HG03439 (cell line): ENCODE measurements at regions not wholly inside any gene's neighbourhood (a gene's known extent, or its start where the extent isn't known, plus 50 kb on each side); places are given as distances from the start of the nearest gene placed in this dataset.
"Not testable (repeated sequence)": the region's sequence is repeated elsewhere in the genome, so short reads cannot be mapped to it uniquely, and the experiment has no call there.

Source experiments
- ATAC-seq: cut with Tn5 transposase; IDR thresholded peaks from one replicate; pipeline ENCODE4 v1.9.1; 2021; ENCODE audit warnings: mild to moderate bottlenecking, moderate library complexity; ENCODE audit not compliant: unreplicated experiment

GRCh38 chr15:38002883-38003477 is 68.5 kb downstream of the TMCO5A start:
- no peak for ATAC-seq

- no peak for ATAC-seq
These were observed 69.9 kb downstream of the TMCO5A start for GRCh38 chr15:38004218-38004861.

GRCh38 chr15:38005953-38006808 is 71.7 kb downstream of the TMCO5A start:
- no peak for ATAC-seq

GRCh38 chr15:38010395-38010794 is 76.0 kb downstream of the TMCO5A start:
- ATAC-seq: no peak

DNA sequence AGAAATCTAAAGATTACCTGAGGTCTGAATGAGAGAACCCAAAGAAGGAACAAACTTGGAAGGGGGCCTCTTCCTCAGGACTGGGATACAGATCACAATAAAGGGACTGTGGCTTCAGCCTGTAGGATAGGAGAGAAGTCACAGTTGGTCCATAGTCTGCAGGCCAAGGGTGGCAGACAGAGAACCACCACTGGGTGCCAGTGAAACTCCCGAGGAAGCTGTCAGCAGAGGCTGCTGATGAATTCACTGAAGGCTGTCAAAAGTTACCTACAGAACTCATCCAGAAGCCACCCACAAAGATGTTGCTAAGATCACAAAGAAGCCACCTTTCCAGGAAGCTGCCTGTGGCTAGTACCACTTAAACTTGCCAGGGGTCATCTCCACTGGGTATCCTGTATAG is 78.5 kb downstream of the TMCO5A start:
- no peak for ATAC-seq

DNA sequence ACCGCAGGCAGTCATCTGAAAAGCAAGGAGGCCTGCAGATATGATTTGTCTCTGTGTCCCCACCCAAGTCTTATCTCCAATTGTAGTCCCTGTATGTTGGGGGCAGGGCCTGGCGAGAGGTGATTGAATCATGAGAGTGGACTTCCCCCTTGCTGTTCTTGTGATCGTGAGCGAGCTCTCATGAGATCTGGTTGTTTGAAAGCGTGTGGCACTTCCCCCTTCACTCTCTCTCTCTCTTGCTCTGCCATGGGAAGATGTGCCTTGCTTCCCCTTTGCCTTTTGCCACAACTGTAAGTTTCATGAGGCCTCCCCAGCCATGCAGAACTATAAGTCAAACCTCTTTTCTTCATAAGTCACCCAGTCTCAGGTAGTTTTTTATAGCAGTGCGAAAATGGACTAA is 83.3 kb downstream of the TMCO5A start:
- ATAC-seq: no peak

GRCh38 chr15:38019066-38019465 is 84.6 kb downstream of the TMCO5A start:
- ATAC-seq: no peak

DNA sequence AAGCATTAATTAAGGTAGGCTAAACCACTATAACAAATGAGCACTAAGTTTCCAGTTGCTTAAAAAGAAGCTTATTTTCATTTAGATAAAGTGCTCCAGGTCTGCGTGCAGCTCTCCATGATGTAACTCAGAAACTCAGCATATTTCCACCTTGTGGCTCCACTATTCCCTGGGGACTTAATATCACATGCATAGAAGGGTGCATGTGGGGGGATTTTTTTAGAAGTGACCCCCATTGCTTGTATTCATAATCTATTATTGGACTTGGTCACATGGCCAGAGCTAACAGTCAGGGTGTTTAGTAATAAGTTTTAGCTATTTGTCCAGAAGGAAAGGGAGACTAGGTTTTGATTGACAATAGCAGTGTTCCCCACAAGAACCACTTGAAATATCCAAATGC is 86.8 kb downstream of the TMCO5A start:
- no peak for ATAC-seq

DNA sequence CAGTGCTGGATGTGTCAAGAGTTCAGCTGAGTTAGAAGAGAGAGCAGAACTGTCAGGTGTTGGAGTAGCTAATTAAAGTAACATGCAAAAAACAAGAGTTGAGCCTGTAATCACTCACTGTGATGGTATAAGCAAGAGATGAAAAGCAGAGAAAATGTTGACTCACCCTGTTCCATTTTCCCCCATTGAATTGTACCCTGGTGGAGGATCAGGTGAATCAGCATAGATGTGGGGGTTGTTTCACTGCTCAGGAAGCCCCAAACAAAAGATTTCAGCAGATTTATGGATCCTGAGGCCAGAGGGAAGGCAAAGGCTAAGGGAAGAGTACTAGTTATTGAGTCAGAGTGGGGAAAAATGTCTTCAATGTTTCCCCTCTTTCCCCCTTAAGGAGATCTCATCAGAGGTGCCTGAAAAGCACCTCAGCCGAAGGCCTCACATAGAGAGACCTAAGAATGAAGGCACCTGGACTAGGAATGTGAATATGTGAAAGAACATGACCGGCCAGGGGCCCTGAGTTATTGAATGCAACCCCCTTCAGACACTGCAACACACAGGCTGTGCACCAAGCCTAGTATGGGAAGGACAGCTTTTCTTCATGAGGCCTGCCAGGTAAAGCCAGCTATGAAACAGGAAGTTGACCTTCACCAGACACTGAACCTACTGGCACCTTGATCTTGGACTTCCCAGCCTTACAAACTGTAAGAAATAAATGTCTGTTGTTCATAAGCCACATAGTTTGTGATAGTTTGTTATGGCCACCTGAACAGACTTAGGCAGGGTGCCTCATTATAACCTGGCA is 90.1 kb downstream of the TMCO5A start:
- no peak for ATAC-seq

GRCh38 chr15:38025656-38026055 is 91.2 kb downstream of the TMCO5A start:
- ATAC-seq: not testable (repeated sequence)

DNA sequence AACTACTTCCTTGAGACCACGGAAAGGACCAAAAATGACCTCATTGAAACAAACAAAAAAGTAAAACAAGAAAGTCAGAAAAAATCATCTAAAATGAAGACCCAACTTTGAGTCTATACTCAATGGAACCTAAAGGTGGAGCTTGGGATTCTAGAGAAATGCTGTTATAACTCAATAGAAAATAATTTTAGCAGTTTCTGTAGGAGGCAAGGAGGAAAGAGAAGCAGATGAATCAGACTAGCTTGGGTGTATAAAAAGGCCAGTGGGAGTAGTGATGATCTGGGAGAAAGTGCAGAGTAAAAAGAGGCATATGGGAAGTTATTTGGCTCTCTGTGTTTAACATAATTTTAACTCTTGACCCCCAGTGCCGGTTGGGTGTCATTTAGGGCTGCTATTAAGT is 94.4 kb downstream of the TMCO5A start:
- no peak for ATAC-seq

DNA sequence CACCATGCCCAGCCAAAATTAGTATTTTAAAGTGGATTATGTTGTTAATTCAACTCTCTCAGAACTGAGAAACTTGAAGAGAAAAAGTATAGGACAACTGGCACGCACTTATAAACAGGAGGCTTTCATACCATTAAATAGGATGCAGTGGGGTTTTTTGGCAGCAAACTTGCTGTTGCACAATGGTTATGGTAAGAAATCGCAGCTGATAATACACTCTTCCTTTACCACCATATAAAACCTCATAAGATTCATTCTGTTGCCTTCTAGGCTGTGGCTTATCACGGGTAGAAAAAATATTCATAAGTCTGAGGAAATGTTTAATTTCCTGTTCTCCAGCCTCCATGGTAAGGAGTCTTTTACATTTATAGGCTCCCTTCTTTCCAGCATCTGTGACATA is 95.3 kb downstream of the TMCO5A start:
- ATAC-seq: no peak

DNA sequence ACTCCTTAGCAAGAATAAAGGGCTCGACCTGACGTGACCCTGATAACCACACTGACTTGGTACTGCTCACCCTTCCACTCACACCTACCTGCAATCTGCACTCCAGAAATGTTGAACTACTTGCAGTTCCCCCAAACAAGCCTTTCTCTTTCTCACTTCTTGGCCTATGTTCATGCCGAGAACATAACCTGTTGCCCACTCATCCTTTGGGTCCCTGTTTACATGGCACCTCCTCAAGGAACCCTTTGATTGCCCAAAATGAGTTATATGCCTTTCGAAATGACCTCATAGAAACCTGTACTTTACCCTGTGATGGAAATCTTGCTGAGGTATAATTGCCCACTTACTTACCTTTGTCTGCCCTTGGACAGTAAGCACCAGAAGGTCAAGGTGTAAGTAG is 96.2 kb downstream of the TMCO5A start:
- ATAC-seq: no peak

DNA sequence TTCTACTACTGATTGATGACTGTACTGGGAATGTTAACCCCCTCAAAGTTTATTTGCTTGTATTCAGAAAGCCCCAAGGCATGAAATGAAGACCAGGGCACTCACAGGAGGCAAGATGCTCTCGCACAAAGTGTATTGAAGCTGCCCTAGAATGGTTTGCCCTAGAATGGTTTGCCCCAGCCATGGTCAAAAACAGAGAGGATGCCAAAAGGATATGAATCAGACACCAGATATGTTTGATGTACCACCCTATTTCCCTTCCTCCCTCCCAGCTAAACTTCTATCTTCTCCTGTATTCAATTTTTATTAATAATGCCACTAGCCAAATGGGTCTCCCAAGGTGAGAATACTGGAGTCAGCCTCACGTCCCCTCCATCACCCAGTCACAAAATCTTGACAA is 101.3 kb downstream of the TMCO5A start:
- no peak for ATAC-seq

DNA sequence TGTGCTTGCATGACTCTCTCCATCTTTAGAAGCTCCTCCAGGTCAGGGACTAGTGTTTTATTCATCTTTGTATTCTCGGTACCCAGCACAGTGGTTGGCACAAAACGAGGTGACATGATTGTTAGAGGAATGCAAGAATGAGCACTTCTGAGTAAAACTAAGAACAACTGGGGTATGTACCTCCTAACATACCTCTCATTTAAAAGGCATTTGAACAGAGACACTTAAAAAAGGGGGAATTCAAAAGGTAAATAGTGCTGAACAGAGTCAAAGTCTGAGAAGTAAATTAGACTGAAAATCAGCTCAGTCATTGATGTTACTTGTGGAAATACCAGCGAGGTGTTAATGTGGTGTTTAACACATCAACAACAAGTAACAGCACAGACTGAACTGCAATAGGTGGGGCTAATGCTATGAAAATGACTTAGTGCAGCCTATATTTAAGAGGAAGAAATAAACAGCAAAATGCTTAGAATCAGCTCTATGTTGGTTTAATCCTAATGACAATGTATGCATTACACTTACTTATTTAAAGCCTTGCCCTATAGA is 102.4 kb downstream of the TMCO5A start:
- ATAC-seq: no peak

DNA sequence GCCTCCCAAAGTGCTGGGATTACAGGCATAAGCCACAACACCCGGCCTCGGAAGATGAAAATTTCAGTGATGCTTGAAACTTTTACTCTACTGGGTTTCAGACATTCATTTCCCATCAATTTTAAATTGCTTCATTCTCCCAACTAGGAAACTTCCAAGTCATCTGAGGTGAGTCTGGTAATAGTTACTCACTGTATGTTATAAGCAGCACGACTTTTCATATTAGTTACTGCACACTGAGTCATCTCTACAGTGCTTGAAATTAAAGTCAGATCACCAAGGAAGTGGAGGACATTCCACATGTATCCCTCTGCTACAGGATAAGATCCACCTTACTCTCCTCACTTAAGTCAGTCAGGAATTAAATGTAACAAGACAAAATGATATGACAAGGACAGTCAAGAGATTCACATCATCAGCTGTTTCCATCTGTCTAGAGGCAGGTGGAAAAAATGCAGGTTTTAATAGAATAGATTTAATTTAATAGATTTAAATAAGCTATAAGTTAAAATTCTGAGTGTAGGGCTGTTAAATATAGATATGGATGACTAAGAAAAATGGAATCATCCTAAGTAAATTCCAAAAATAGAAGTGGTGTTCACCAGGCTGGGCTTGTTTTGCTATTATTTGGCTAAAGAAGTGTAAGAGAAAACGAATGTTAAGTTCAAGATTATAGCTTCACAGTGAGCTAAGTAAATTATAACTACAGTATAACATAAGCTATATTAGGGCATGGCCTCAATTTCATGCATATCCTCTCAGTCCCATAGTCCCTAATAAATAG is 104.4 kb downstream of the TMCO5A start:
- ATAC-seq: no peak

GRCh38 chr15:38040615-38041014 is 106.2 kb downstream of the TMCO5A start:
- ATAC-seq: no peak

DNA sequence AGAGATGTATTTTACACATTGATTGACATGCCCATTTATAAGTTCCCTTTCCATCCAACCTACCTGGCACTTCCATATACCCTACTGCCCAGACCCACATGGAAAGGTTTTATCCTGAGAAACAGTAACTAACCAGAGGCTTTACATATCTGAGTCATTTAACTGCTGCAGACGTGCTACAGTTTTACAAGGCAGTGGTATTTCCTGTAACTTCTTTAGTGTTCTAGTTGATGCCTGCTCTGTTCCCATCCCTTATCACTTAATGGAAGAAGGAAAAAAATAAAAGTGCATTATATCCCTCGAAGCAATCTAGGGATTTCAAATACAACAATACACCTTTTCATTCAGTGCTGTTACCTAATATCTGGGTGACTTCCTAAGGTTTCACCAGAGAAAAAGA is 107.1 kb downstream of the TMCO5A start:
- ATAC-seq: no peak

GRCh38 chr15:38042211-38042610 is 107.8 kb downstream of the TMCO5A start:
- ATAC-seq: no peak
